ENCODE measurements at regions not wholly inside any gene's neighbourhood (a gene's known extent, or its start where the extent isn't known, plus 50 kb on each side); places are given as distances from the start of the nearest gene placed in this dataset.

DNA sequence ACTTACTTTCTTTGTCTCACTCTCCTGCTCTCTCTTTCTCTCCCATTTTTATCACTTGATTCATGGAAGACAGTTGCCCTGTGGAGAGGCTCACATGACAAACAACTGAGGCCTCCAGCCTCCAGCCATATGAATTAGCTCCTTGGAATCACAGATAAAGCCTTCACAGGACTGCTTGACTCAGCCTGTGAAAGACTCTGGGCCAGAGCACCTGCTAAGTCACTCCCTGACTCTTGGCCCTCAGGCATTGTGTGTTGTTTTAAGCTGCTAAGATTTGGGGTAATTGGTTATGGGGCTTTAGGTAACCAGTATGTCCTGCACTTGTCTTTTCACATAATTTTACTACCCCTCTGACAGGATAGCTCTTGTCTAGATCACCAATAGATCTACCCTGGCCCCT, 334.9 kb downstream of the SOX11 start:
- no peaks in the 10 kb centered on the region for H3K4me1 ChIP-seq
- no peaks in the 10 kb centered on the region for H3K27me3 ChIP-seq
- intact Hi-C loops (cut with DNase I) = no loop called here
- H3K36me3 ChIP-seq = no peaks in the 10 kb centered on the region
- no peak overlapping the region for H3K4me3 ChIP-seq
- no peak overlapping the region for H3K27ac ChIP-seq
- H3K9ac ChIP-seq (ENCODE audit: low read depth in 2 of 2, low read length in 2 of 2) = no peak overlapping the region
- TF ChIP-seq, protein P1, sequence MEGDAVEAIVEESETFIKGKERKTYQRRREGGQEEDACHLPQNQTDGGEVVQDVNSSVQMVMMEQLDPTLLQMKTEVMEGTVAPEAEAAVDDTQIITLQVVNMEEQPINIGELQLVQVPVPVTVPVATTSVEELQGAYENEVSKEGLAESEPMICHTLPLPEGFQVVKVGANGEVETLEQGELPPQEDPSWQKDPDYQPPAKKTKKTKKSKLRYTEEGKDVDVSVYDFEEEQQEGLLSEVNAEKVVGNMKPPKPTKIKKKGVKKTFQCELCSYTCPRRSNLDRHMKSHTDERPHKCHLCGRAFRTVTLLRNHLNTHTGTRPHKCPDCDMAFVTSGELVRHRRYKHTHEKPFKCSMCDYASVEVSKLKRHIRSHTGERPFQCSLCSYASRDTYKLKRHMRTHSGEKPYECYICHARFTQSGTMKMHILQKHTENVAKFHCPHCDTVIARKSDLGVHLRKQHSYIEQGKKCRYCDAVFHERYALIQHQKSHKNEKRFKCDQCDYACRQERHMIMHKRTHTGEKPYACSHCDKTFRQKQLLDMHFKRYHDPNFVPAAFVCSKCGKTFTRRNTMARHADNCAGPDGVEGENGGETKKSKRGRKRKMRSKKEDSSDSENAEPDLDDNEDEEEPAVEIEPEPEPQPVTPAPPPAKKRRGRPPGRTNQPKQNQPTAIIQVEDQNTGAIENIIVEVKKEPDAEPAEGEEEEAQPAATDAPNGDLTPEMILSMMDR (IDR thresholded peaks at IDR 0.05) = no peak
- no peak for DNase-seq
- H3K9me3 ChIP-seq = no peaks in the 10 kb centered on the region

DNA sequence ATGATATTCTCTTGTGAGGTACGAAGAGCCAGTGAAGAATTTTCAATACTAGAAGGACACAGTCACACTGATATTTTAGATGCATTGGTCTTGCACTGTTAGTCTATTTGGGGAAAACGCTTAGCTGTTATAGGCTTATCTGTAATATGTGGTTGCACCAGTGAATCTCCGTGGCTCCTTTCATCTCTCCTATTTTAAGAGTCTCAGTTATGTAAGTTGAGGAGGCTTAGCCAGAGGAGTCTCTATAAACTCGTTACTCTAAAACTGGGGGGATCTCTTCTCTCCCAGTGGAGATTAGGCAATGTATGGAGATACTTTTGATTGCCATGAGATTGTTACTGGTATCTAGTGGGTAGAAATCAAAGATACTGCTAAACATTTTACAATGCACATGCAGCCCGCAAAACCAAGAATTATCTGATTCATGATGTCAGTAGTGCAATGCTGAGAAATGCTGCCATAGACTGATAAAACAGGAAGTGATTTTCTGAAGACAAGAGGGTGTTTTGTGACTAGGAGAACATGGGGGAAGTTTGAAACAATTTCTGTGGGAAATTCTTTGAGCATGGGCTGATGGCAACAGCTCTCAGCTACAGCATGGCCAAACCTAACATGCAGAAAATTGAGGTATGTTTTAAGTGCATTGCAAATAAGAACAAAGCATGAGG, 339.1 kb downstream of the SOX11 start:
- DNase-seq = no peak
- TF ChIP-seq, protein P1 (IDR thresholded peaks at IDR 0.05) = no peak
- no peaks in the 10 kb centered on the region for H3K27me3 ChIP-seq
- H3K9me3 ChIP-seq = no peaks in the 10 kb centered on the region
- no peak overlapping the region for H3K4me3 ChIP-seq
- no peaks in the 10 kb centered on the region for H3K36me3 ChIP-seq
- intact Hi-C loops (cut with DNase I) = no loop called here
- H3K27ac ChIP-seq = no peak overlapping the region
- no peaks in the 10 kb centered on the region for H3K4me1 ChIP-seq
- H3K9ac ChIP-seq (ENCODE audit: low read depth in 2 of 2, low read length in 2 of 2) = no peak overlapping the region

DNA sequence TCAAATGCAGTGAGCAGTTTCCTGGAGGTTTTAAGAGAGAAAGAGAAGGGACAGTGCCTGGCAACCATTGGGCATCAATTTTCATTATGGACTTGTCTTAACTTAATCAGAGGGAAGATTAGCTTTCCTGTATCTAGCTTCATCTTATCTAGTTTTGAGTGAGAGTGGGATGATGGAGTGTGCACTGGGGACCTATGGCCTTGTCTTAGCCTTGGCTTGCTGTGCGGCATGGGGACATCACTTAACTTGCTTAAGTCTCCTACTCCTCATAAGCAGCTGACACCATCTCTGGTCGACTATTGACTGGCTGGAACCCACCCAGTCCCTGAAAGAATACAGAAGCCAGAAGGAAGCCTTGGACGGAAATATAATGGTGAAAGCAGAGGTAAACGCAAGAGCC, 344.0 kb downstream of the SOX11 start:
- Histone ChIP-seq H3K9me3 (no peaks in the 10 kb centered on the region), H3K27me3 (no peaks in the 10 kb centered on the region), H3K4me3 (no peak overlapping the region), H3K4me1 (no peaks in the 10 kb centered on the region), H3K27ac (no peak overlapping the region), H3K9ac (ENCODE audit: low read depth in 2 of 2, low read length in 2 of 2) (no peak overlapping the region), H3K36me3 (no peaks in the 10 kb centered on the region)
- no peak for DNase-seq
- TF ChIP-seq, protein P1 (IDR thresholded peaks at IDR 0.05) = no peak
- intact Hi-C loops (cut with DNase I) = no loop called here

DNA sequence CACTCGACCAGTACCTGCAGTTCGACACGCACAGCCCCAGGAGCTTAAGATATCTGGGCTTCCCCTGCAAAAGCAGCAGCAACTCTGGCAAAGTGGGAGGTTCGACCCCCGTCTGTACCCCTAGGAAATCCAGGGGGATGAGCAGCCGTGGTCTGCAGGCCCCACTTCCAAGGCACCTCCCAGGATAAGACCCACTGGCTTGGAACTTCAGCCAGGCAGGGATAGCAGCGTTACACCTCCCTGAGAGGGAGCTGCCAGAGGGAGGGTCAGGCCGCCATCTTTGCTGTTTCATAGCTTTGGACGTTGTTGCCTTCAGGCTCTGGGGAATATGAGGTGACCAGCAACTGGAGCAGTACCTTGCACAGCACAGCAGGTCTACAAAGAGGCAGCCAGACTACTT, 351.1 kb downstream of the SOX11 start:
- Histone ChIP-seq H3K36me3 (no peaks in the 10 kb centered on the region), H3K9ac (ENCODE audit: low read depth in 2 of 2, low read length in 2 of 2) (no peak overlapping the region), H3K4me3 (no peak overlapping the region), H3K27me3 (no peaks in the 10 kb centered on the region), H3K4me1 (no peaks in the 10 kb centered on the region), H3K27ac (no peak overlapping the region), H3K9me3 (no peaks in the 10 kb centered on the region)
- DNase-seq = no peak
- intact Hi-C loops (cut with DNase I) = no loop called here
- TF ChIP-seq, protein P1 (IDR thresholded peaks at IDR 0.05) = no peak

DNA sequence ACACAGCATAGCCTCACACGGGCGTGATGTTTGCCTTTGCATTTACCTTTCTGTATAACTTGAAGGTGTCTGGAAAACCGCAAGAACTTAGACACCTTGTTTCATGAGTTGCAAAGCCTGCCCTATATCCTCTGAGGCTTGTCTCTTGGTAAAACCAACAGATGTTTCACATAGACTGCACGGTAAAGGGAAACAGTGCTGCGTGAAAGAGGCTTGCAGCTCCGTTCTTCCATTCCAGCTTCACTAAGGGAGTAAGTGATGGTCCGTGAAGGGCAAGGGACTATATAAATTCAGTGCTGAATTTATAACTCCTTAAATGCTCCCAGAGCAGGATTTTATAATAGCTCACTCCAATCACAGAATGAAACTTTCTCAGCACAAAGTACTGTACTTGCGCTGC, 360.5 kb downstream of the SOX11 start:
- Histone ChIP-seq H3K9me3 (no peaks in the 10 kb centered on the region), H3K27ac (no peak overlapping the region), H3K4me1 (no peaks in the 10 kb centered on the region), H3K4me3 (no peak overlapping the region), H3K27me3 (no peaks in the 10 kb centered on the region), H3K9ac (ENCODE audit: low read depth in 2 of 2, low read length in 2 of 2) (no peak overlapping the region), H3K36me3 (no peaks in the 10 kb centered on the region)
- DNase-seq = no peak
- intact Hi-C loops (cut with DNase I) = no loop called here
- TF ChIP-seq, protein P1 (IDR thresholded peaks at IDR 0.05) = no peak
